Naive thymus-derived CD4-positive, alpha-beta T cell (primary cell): ENCODE measurements at regions not wholly inside any gene's neighbourhood (a gene's known extent, or its start where the extent isn't known, plus 50 kb on each side); places are given as distances from the start of the nearest gene placed in this dataset.

Experiments used
- ATAC-seq: fragments of 150-1000 bp; cut with Tn5 transposase; 2 replicates; pipeline ENCODE4 v1.10.0; 2021; ENCODE audit warnings: mild to moderate bottlenecking, moderate library complexity
- CTCF ChIA-PET: fragments of 350-600 bp; sonication (Branson Sonifier 250); formaldehyde crosslinking; loops from one replicate; lab custom pipeline; 2021; ENCODE audit warnings: antibody characterized with exemption; lab: Charles Lee
- POLR2A ChIA-PET: fragments of 350-600 bp; sonication (Branson Sonifier 250); formaldehyde crosslinking; loops from one replicate; lab custom pipeline; 2021; ENCODE audit warnings: antibody characterized with exemption, inconsistent platforms; lab: Charles Lee
- DNase-seq, 9 donors: peaks; one replicate each; pipeline versions ENCODE4 v3.0.0 to v3.0.0-alpha.2; 2020 to 2022; ENCODE audit warnings: mixed read lengths in 1 of 9
- H3K27ac ChIP-seq: one replicate; pipeline ENCODE4 v1.7.0; 2013; ENCODE audit warnings: mild to moderate bottlenecking, low read depth, low read length, moderate library complexity
- H3K27me3 ChIP-seq, 2 donors: one replicate each; pipeline ENCODE4 v1.7.0; 2013; ENCODE audit warnings: low read length in 2 of 2, mild to moderate bottlenecking in 2 of 2, moderate library complexity in 2 of 2; ENCODE audit not compliant: control insufficient read depth in 2 of 2, insufficient read depth in 2 of 2
- H3K36me3 ChIP-seq, 3 experiments: 1 replicate in 2 of 3; 2 replicates in 1 of 3; pipeline ENCODE4 v1.7.0; 2013; ENCODE audit warnings: low read length in 3 of 3, mild to moderate bottlenecking in 3 of 3, moderate library complexity in 1 of 3; ENCODE audit not compliant: insufficient read depth in 3 of 3, control insufficient read depth in 2 of 3
- H3K4me1 ChIP-seq, 2 donors: one replicate each; pipeline ENCODE4 v1.7.0; 2013; ENCODE audit warnings: low read length in 2 of 2, mild to moderate bottlenecking in 2 of 2, moderate library complexity in 1 of 2; ENCODE audit not compliant: control insufficient read depth in 2 of 2, insufficient read depth in 2 of 2
- H3K4me3 ChIP-seq: 2 replicates; pipeline ENCODE4 v1.7.0; 2013; ENCODE audit warnings: mild to moderate bottlenecking, low read length
- H3K9me3 ChIP-seq, 3 experiments: 1 replicate in 2 of 3; 2 replicates in 1 of 3; pipeline ENCODE4 v1.7.0; 2013; ENCODE audit warnings: low read length in 3 of 3; ENCODE audit not compliant: control insufficient read depth in 2 of 3
- H3K27ac Mint-ChIP-seq, 9 donors: one replicate each; pipeline ENCODE4 v1.8.0; 2020 to 2022; ENCODE audit warnings: mixed read lengths in 9 of 9, mild to moderate bottlenecking in 8 of 9, moderate library complexity in 5 of 9, inconsistent platforms in 2 of 9
- H3K27me3 Mint-ChIP-seq, 5 donors: one replicate each; pipeline ENCODE4 v1.8.0; 2021 to 2022; ENCODE audit warnings: mixed read lengths in 5 of 5, mild to moderate bottlenecking in 1 of 5
- H3K36me3 Mint-ChIP-seq, 5 donors: one replicate each; pipeline ENCODE4 v1.8.0; 2020 to 2022; ENCODE audit warnings: mixed read lengths in 5 of 5, mild to moderate bottlenecking in 3 of 5, inconsistent platforms in 1 of 5
- H3K4me1 Mint-ChIP-seq, 7 donors: one replicate each; pipeline ENCODE4 v1.8.0; 2020 to 2022; ENCODE audit warnings: mixed read lengths in 7 of 7, mild to moderate bottlenecking in 3 of 7, inconsistent platforms in 1 of 7
- H3K4me3 Mint-ChIP-seq, 10 donors: one replicate each; pipeline ENCODE4 v1.8.0; 2020 to 2022; ENCODE audit warnings: mild to moderate bottlenecking in 10 of 10, mixed read lengths in 10 of 10, moderate library complexity in 6 of 10, inconsistent platforms in 2 of 10
- H3K9me3 Mint-ChIP-seq, 11 donors: one replicate each; pipeline ENCODE4 v1.8.0; 2020 to 2022; ENCODE audit warnings: mixed read lengths in 11 of 11, mild to moderate bottlenecking in 4 of 11, inconsistent platforms in 1 of 11, moderate library complexity in 1 of 11
- intact Hi-C, 2 donors: fragments of 100-400 bp; cut with micrococcal nuclease; formaldehyde crosslinking; loops; one replicate each; pipeline ENCODE4 v1.15.1; 2023

DNA sequence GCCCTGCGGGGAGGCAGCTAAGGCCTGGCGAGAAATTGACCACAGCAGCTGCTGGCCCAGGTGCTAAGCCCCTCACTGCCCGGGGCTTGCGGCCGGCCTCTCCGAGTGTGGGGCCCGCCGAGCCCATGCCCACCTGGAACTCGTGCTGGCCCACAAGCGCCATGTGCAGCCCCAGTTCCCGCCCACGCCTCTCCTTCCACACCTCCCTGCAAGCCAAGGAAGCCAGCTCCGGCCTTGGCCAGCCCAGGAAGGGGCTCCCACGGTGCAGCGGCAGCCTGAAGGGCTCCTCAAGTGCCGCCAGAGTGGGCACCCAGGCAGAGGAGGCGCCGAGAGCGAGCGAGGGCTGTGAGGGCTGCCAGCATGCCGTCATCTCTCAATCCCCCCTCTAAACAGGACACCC is 304.6 kb upstream of the FAM98A start:
- no peak for DNase-seq
- no peak overlapping the region for H3K27ac ChIP-seq

DNA sequence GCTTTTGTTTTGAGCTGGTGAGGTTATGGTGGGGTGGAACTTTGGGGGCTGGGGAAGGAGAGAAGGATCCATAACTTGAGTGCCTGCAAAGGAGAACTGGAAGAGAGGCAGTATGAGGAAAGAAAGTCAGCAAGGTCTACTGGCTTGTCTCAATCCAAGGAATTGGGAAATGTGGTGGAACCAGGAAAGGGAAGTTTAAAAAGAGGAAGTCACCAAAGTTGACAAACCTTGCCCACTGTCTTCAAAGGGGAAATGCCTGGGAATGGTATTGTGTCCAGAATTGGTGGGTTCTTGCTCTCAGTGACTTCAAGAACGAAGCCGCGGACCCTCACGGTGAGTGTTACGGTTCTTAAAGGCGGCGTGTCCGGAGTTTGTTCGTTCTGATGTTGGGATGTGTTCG is 304.1 kb upstream of the FAM98A start:
- intact Hi-C loops, result no loop called here

More for the DNA sequence above, 304.6 kb upstream of the FAM98A start:
- Histone ChIP-seq H3K27me3 (no peaks in the 10 kb centered on the region), H3K36me3 (no peaks in the 10 kb centered on the region), H3K4me3 (no peak overlapping the region), H3K9me3 (no peaks in the 10 kb centered on the region), H3K4me1 (no peaks in the 10 kb centered on the region)
- ChIA-PET CTCF (no interaction called here), POLR2A (no interaction called here)
- H3K9me3 Mint-ChIP-seq, result peaks cover 0 to 15% (median 2%) of the 10 kb centered on the region in 11 donors
- H3K27ac Mint-ChIP-seq, result no peak overlapping the region
- peaks cover 0 to 4% (median 0%) of the 10 kb centered on the region in 5 donors for H3K27me3 Mint-ChIP-seq
- intact Hi-C loops, result no loop called here
- no peak overlapping the region for H3K4me3 Mint-ChIP-seq
- H3K4me1 Mint-ChIP-seq, result no peaks in the 10 kb centered on the region
- H3K36me3 Mint-ChIP-seq, result peaks cover 0 to 4% (median 0%) of the 10 kb centered on the region in 5 donors
- no peak for ATAC-seq

DNA sequence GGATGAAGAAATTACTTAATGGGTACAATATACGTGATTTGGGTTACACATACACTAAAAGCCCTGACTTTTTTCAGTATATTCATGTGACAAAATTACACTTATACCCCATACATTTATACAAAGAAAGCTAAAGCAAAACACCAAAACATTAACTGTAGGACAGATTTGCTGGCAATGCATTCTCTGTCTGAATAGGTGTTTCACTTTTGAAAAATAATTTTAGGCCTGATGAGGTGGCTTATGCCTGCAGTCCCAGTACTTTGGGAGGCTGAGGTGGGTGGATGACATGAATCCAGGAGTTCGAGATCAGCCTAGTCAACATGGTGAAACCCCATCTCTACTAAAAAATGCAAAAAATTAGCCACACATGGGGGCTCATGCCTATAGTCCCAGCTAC is 301.5 kb upstream of the FAM98A start:
- no peaks in the 10 kb centered on the region for H3K27me3 ChIP-seq
- no peak overlapping the region for H3K27ac ChIP-seq
- Mint-ChIP-seq H3K36me3 (peaks cover 0 to 4% (median 0%) of the 10 kb centered on the region in 5 donors), H3K4me3 (no peak overlapping the region), H3K27me3 (peaks cover 0 to 4% (median 0%) of the 10 kb centered on the region in 5 donors), H3K27ac (no peak overlapping the region), H3K9me3 (peaks cover 0 to 15% (median 3%) of the 10 kb centered on the region in 11 donors), H3K4me1 (peaks cover 0 to 2% (median 0%) of the 10 kb centered on the region in 7 donors)
- intact Hi-C loops, result no loop called here
- no peaks in the 10 kb centered on the region for H3K9me3 ChIP-seq
- no peak for DNase-seq
- no peak overlapping the region for H3K4me3 ChIP-seq
- CTCF ChIA-PET, result no interaction called here
- POLR2A ChIA-PET, result no interaction called here
- no peak for ATAC-seq
- no peaks in the 10 kb centered on the region for H3K4me1 ChIP-seq
- H3K36me3 ChIP-seq, result no peaks in the 10 kb centered on the region

More for the DNA sequence above, 304.1 kb upstream of the FAM98A start:
- no peak for ATAC-seq
- no peak for DNase-seq
- H3K4me1 ChIP-seq, result no peaks in the 10 kb centered on the region
- ChIA-PET CTCF (no interaction called here), POLR2A (no interaction called here)
- H3K27ac Mint-ChIP-seq, result no peak overlapping the region
- H3K4me3 Mint-ChIP-seq, result no peak overlapping the region
- no peak overlapping the region for H3K27ac ChIP-seq
- H3K27me3 ChIP-seq, result no peaks in the 10 kb centered on the region
- peaks cover 0 to 4% (median 0%) of the 10 kb centered on the region in 5 donors for H3K36me3 Mint-ChIP-seq
- no peak overlapping the region for H3K4me3 ChIP-seq
- peaks cover 0 to 4% (median 0%) of the 10 kb centered on the region in 5 donors for H3K27me3 Mint-ChIP-seq
- no peaks in the 10 kb centered on the region for H3K36me3 ChIP-seq
- H3K4me1 Mint-ChIP-seq, result no peaks in the 10 kb centered on the region
- H3K9me3 Mint-ChIP-seq, result peaks cover 0 to 15% (median 2%) of the 10 kb centered on the region in 11 donors
- no peaks in the 10 kb centered on the region for H3K9me3 ChIP-seq

- no peak overlapping the region for H3K27ac ChIP-seq
- intact Hi-C loops, result no loop called here
- H3K9me3 ChIP-seq, result no peaks in the 10 kb centered on the region
- H3K36me3 Mint-ChIP-seq, result no peaks in the 10 kb centered on the region
- no peak overlapping the region for H3K27ac Mint-ChIP-seq
- H3K36me3 ChIP-seq, result no peaks in the 10 kb centered on the region
- POLR2A ChIA-PET, result no interaction called here
- H3K4me3 ChIP-seq, result no peak overlapping the region
- ATAC-seq (no peak), DNase-seq (no peak)
- H3K4me1 ChIP-seq, result no peaks in the 10 kb centered on the region
- no peaks in the 10 kb centered on the region for H3K27me3 Mint-ChIP-seq
- no peak overlapping the region for H3K4me3 Mint-ChIP-seq
- CTCF ChIA-PET, result no interaction called here
- no peaks in the 10 kb centered on the region for H3K27me3 ChIP-seq
- peaks cover 0 to 9% (median under 1%) of the 10 kb centered on the region in 11 donors for H3K9me3 Mint-ChIP-seq
- peaks cover 0 to 2% (median 0%) of the 10 kb centered on the region in 7 donors for H3K4me1 Mint-ChIP-seq
These were observed 298.6 kb upstream of the FAM98A start for GRCh38 chr2:33897741-33898140.

DNA sequence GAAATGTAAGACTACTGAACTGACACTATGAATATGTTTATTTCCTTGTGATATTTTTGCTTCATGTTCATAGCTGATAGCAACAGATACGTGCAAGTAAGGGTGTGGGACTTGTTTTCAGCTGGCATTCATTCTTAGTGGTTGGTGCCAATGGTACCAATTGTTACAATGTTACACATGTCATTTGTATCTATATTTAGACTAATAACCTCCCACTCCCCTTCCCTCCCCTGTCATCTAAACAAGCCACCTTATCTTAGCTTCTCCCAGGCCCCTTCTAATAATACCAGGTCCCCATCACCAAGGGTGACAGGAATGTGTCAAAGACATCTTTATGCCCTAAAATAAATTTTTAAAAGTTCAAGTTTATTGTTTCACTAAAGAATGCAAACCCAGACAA is 294.7 kb upstream of the FAM98A start:
- Histone ChIP-seq H3K27me3 (no peaks in the 10 kb centered on the region), H3K9me3 (no peaks in the 10 kb centered on the region), H3K4me1 (no peaks in the 10 kb centered on the region), H3K27ac (no peak overlapping the region), H3K36me3 (no peaks in the 10 kb centered on the region), H3K4me3 (no peak overlapping the region)
- H3K36me3 Mint-ChIP-seq, result no peaks in the 10 kb centered on the region
- POLR2A ChIA-PET, result no interaction called here
- no peak overlapping the region for H3K4me3 Mint-ChIP-seq
- CTCF ChIA-PET, result no interaction called here
- no peaks in the 10 kb centered on the region for H3K27me3 Mint-ChIP-seq
- H3K4me1 Mint-ChIP-seq, result peaks cover 0 to 2% (median 0%) of the 10 kb centered on the region in 7 donors
- DNase-seq (no peak), ATAC-seq (no peak)
- H3K27ac Mint-ChIP-seq, result no peak overlapping the region
- peaks cover 0 to 5% (median 0%) of the 10 kb centered on the region in 11 donors for H3K9me3 Mint-ChIP-seq
- intact Hi-C loops, result no loop called here

GRCh38 chr2:33891616-33892015 is 292.5 kb upstream of the FAM98A start:
- no peak for DNase-seq
- Histone ChIP-seq H3K4me1 (no peaks in the 10 kb centered on the region), H3K27me3 (no peaks in the 10 kb centered on the region), H3K27ac (no peak overlapping the region), H3K9me3 (no peaks in the 10 kb centered on the region), H3K4me3 (no peak overlapping the region), H3K36me3 (no peaks in the 10 kb centered on the region)
- CTCF ChIA-PET, result no interaction called here
- intact Hi-C loops, result no loop called here
- Mint-ChIP-seq H3K4me3 (no peak overlapping the region), H3K9me3 (peaks cover 0 to 5% (median 1%) of the 10 kb centered on the region in 11 donors), H3K27ac (no peak overlapping the region), H3K27me3 (peaks cover 0 to 5% (median 0%) of the 10 kb centered on the region in 5 donors), H3K4me1 (no peaks in the 10 kb centered on the region), H3K36me3 (no peaks in the 10 kb centered on the region)
- POLR2A ChIA-PET, result no interaction called here
- ATAC-seq, result no peak

- intact Hi-C loops, result no loop called here
- Mint-ChIP-seq H3K4me3 (no peak overlapping the region), H3K9me3 (peaks cover 0 to 5% (median 1%) of the 10 kb centered on the region in 11 donors), H3K27me3 (peaks cover 0 to 5% (median 0%) of the 10 kb centered on the region in 5 donors), H3K36me3 (no peaks in the 10 kb centered on the region), H3K27ac (no peak overlapping the region), H3K4me1 (no peaks in the 10 kb centered on the region)
- H3K4me1 ChIP-seq, result no peaks in the 10 kb centered on the region
- ATAC-seq (no peak), DNase-seq (no peak)
- ChIA-PET CTCF (no interaction called here), POLR2A (no interaction called here)
- H3K9me3 ChIP-seq, result no peaks in the 10 kb centered on the region
- H3K27me3 ChIP-seq, result no peaks in the 10 kb centered on the region
- no peak overlapping the region for H3K4me3 ChIP-seq
- H3K27ac ChIP-seq, result no peak overlapping the region
- no peaks in the 10 kb centered on the region for H3K36me3 ChIP-seq
These were observed 291.6 kb upstream of the FAM98A start for GRCh38 chr2:33890686-33891085.
